H7 (cell line): ENCODE measurements at regions not wholly inside any gene's neighbourhood (a gene's known extent, or its start where the extent isn't known, plus 50 kb on each side); places are given as distances from the start of the nearest gene placed in this dataset.
A peak's percentile ranks its signal among the peaks of the same experiment; 100 is the strongest.
"Not testable (repeated sequence)": the region's sequence is repeated elsewhere in the genome, so short reads cannot be mapped to it uniquely, and the experiment has no call there.

Experiments used
- DNase-seq: peaks from one replicate; pipeline ENCODE4 v3.0.0; 2012
- H3K27me3 ChIP-seq: 2 replicates; pipeline ENCODE4 v1.6.0; 2011; ENCODE audit warnings: mild to moderate bottlenecking, low read length; ENCODE audit not compliant: control insufficient read depth, insufficient read depth
- H3K36me3 ChIP-seq: replicated peaks from 2 replicates; pipeline ENCODE4 v1.5.1; 2011; ENCODE audit warnings: low read length; ENCODE audit not compliant: control insufficient read depth, insufficient read depth
- H3K4me3 ChIP-seq: 2 replicates; pipeline ENCODE4 v1.5.1; 2011; ENCODE audit warnings: low read depth, mild to moderate bottlenecking, control low read depth, low read length, moderate library complexity; ENCODE audit not compliant: insufficient read depth

DNA sequence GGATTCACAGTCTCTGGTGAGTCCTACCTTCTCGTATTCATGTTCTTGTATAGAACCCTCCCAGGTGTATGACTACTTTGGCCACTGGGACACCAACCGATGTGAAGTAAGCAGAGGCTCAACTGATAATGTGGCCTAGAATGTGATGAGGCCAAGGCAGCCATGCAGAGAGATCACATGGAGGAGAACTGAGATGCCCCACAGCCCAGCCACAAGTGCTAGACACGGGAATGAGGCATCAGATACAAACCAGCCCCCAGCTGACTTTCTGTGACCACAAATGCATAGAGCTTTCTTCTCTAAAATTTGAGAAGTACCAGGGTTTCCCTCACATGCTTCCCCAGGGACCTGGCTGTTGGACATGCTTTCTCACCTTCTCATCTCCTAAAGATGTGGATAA is 375.7 kb downstream of the CCSER2 start:
- no peak for DNase-seq
- no peak overlapping the region for H3K4me3 ChIP-seq
- H3K36me3 ChIP-seq: no peaks in the 10 kb centered on the region
- H3K27me3 ChIP-seq: no peaks in the 10 kb centered on the region

- no peaks in the 10 kb centered on the region for H3K36me3 ChIP-seq
- H3K4me3 ChIP-seq: no peak overlapping the region
- no peaks in the 10 kb centered on the region for H3K27me3 ChIP-seq
- DNase-seq: no peak
Measured at GRCh38 chr10:84706431-84706830, 378.0 kb downstream of the CCSER2 start.

- DNase-seq: no peak
- no peaks in the 10 kb centered on the region for H3K36me3 ChIP-seq
- no peaks in the 10 kb centered on the region for H3K27me3 ChIP-seq
- no peak overlapping the region for H3K4me3 ChIP-seq
Measured at GRCh38 chr10:84706875-84707274, 378.5 kb downstream of the CCSER2 start.

DNA sequence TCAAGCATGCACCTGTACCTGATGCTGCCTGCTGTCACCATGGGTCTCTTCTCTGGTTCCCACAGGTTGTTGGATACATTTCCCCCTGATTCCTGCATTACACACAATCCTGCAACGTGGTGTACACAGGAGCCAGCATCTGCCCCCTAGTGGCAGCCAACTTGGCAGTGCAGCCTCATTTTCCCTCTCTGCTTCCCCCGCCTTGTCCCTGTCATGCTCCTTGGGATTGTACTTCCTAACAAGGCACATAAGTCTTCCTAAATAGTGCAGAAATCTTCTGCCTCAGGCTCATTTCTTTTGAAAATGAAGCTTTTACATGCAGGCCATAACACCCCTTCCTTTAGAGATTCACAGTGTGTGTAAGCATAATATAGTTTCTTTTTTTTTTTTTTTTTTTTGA is 387.5 kb downstream of the CCSER2 start:
- DNase-seq: peak; percentile 81
- no peaks in the 10 kb centered on the region for H3K27me3 ChIP-seq
- H3K36me3 ChIP-seq: no peaks in the 10 kb centered on the region
- H3K4me3 ChIP-seq: no peak overlapping the region

DNA sequence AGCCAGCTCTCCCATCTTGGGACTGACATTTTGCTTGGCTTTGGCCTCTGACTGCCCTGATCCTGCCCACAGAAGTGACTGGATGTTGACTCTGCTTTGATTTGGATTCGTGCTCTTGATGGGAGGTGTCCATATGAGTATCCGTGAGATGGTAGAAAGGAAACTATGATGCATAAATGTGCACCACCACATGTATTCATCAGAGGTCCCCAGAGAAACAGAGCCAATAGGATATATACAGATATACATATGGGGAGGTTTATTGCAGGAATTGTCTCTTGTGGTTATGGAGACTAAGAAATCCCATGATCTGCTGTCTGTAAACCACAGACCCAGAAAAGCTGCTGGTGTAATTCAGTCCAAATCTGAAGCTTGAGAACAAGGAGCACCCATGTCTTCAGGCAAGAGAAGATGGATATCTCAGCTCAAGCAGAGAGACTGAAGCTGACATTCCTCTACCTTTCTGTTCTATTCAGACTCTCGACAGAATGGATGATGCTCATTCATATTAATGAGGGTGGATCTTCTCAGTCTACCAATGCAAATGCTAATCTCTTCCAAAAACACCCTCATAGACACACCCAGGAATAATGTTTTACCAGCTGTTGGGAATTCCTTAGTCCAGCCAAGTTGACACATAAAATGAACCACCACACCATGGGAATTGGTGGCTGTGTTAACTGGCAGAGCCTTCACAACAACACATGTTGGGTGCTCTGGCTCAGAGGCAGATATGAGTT is 390.7 kb downstream of the CCSER2 start:
- H3K36me3 ChIP-seq: no peaks in the 10 kb centered on the region
- no peak overlapping the region for H3K4me3 ChIP-seq
- no peaks in the 10 kb centered on the region for H3K27me3 ChIP-seq
- DNase-seq: no peak

DNA sequence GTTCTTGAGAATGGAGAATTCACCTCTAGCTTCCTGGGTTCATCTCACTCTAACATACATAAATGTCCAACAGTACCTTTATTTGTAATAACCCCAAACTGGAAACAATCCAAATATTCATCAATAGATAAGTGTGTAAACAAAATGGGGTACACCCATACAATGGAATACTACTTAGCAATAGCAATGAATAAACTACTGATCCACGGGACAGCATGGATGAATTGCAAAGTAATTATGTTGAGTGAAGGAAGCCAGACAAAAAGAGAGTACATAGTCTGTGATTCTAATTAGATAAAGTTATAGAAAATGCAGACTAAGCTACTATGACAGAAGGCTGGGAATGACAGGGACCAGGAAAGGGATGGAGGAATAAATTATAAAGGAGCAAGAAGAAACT is 391.3 kb downstream of the CCSER2 start:
- Histone ChIP-seq H3K27me3 (no peaks in the 10 kb centered on the region), H3K4me3 (no peak overlapping the region), H3K36me3 (no peaks in the 10 kb centered on the region)
- DNase-seq: no peak

DNA sequence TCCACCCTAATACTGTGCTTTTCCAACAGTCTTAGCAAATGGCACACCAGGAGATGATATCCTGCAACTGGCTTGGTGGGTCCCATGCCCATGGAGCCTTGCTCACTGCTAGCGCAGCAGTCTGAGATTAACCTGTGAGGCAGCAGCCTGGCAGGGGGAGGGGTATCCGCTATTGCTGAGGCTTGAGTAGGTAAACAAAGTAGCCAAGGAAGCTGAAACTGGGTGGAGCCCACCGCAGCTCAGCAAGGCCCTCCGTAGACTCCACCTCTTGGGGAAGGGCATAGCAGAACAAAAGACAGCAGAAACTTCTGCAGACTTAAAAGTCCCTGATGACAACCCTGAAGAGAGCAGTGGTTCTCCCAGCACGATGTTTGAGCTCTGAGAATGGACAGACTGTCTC is 399.0 kb downstream of the CCSER2 start:
- Histone ChIP-seq H3K27me3 (no peaks in the 10 kb centered on the region), H3K4me3 (no peak overlapping the region), H3K36me3 (no peaks in the 10 kb centered on the region)
- no peak for DNase-seq

DNA sequence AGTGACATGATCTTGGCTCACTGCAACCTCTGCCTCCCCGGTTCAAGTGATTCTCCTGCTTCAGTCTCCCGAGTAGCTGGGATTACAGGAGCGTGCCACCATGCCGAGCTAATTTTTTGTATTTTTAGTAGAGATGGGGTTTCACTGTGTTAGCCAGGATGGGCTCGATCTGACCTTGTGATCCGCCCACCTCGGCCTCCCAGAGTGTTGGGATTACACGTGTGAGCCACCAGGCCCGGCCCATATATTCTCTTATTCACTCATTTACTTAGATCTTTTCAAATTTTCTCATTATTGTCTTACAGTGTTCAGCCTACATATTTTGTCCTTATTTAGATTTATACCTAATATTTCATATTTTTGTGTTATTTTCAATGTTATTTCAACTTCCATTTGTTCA is 410.7 kb downstream of the CCSER2 start:
- H3K27me3 ChIP-seq, DNase-seq, H3K36me3 ChIP-seq, H3K4me3 ChIP-seq: not testable (repeated sequence)

DNA sequence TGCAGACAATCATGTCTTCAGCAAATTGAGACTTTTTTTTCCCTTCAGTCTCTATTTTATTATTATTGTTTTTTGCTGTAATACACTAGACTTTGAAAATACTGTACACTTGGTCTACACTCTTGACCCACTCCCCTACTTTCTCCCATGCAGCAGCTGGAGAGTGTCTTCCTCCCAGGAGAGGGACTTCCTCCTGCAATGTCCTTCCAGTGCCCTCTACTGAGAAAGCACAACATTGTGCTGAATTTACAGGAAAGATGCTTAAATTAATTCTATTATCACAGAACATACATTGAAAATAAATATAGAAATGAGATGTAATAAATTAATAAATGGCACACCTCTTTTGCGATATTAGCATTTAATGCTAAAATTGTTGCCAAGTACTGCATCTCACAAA is 411.3 kb downstream of the CCSER2 start:
- no peaks in the 10 kb centered on the region for H3K27me3 ChIP-seq
- no peaks in the 10 kb centered on the region for H3K36me3 ChIP-seq
- no peak overlapping the region for H3K4me3 ChIP-seq
- no peak for DNase-seq

- DNase-seq: peak; percentile 13
- Histone ChIP-seq H3K36me3 (no peaks in the 10 kb centered on the region), H3K4me3 (no peak overlapping the region), H3K27me3 (no peaks in the 10 kb centered on the region)
Measured at GRCh38 chr10:84743483-84743882, 415.1 kb downstream of the CCSER2 start.

GRCh38 chr10:84755311-84755710 is 426.9 kb downstream of the CCSER2 start:
- H3K4me3 ChIP-seq: no peak overlapping the region
- DNase-seq: no peak
- H3K27me3 ChIP-seq: no peaks in the 10 kb centered on the region
- no peaks in the 10 kb centered on the region for H3K36me3 ChIP-seq

GRCh38 chr10:84756653-84757052 is 428.3 kb downstream of the CCSER2 start:
- DNase-seq, H3K36me3 ChIP-seq, H3K4me3 ChIP-seq, H3K27me3 ChIP-seq: not testable (repeated sequence)

DNA sequence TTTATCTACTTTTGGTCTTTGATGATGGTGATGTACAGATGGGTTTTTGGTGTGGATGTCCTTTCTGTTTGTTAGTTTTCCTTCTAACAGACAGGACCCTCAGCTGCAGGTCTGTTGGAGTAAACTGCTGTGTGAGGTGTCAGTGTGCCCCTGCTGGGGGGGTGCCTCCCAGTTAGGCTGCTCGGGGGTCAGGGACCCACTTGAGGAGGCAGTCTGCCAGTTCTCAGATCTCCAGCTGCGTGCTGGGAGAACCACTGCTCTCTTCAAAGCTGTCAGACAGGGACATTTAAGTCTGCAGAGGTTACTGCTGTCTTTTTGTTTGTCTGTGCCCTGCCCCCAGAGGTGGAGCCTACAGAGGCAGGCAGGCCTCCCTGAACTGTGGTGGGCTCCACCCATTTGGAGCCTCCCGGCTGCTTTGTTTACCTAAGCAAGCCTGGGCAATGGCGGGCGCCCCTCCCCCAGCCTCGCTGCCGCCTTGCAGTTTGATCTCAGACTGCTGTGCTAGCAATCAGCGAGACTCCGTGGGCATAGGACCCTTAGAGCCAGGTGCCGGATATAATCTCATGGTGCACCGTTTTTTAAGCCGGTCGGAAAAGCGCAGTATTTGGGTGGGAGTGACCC is 433.7 kb downstream of the CCSER2 start:
- peak overlapping the region; percentile 24; the same call in 1 of the 2 replicates for H3K4me3 ChIP-seq
- H3K27me3 ChIP-seq, H3K36me3 ChIP-seq, DNase-seq: not testable (repeated sequence)

DNA sequence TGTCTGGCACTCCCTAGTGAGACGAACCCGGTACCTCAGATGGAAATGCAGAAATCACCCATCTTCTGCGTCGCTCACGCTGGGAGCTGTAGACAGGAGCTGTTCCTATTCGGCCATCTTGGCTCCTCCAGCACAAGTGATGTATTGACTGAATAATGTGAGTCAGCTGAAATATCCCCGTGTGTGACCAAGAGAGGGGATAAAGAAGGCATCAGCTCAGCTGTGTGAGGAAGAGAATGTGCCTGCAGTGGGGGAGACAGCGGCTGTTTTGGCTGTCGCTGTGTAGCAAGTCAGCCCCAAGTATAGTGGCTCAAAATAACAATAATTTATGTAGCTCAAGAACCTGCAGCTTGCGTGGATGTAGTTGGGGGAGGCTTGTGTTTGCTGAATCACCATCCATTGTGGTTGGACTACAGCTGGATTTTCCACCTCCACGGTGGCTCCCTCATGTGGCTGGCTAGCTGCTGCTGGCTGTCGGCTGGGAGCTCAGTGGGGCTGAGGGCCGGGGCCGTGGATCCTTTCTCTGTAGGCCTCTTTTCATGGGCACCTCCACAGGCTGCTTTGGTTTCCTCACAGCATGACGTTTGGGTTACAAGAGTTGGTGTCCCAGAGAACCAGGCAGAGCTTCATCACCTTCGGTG is 434.5 kb downstream of the CCSER2 start:
- H3K4me3 ChIP-seq: no peak overlapping the region
- peak; percentile 34 for DNase-seq
- H3K36me3 ChIP-seq: no peaks in the 10 kb centered on the region
- no peaks in the 10 kb centered on the region for H3K27me3 ChIP-seq

DNA sequence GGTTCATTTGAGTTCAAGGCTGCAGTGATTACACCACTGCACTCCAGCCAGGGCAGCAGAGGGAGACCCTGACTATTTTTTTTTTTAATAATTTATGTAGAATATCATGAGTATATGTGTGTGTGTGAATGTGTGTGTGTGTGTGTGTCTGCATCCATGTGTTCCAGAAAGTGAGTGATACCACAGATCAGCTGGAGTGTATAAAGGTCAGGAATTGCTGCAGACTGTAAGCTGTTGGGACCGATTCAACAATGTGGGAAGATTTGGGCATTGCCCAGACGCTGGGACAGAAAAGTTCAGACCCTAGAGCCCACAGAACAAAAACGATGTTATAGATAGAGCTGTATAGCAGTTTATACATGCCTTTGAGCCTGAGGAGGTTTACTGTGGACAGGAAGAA is 435.6 kb downstream of the CCSER2 start:
- H3K27me3 ChIP-seq: no peaks in the 10 kb centered on the region
- DNase-seq: no peak
- no peak overlapping the region for H3K4me3 ChIP-seq
- H3K36me3 ChIP-seq: no peaks in the 10 kb centered on the region
